Panc1 (cell line): ENCODE measurements at regions not wholly inside any gene's neighbourhood (a gene's known extent, or its start where the extent isn't known, plus 50 kb on each side); places are given as distances from the start of the nearest gene placed in this dataset.

Experiments
- ATAC-seq: fragments of 200-7000 bp; cut with Tn5 transposase; 2 replicates; pipeline ENCODE4 v1.9.1; 2020; ENCODE audit warnings: mild to moderate bottlenecking, moderate library complexity
- BruUV-seq: library from RNA; stranded (reverse); fragments of 400-500 nt; replicated peaks from 2 replicates; lab custom pipeline; 2021; lab: Mats Ljungman, UMichigan
- CTCF ChIA-PET: fragments of 300-600 bp; sonication (Branson Sonifier 250); formaldehyde crosslinking; loops from one replicate; lab custom pipeline; 2022; ENCODE audit warnings: antibody characterized with exemption; lab: Charles Lee
- POLR2A ChIA-PET: fragments of 300-600 bp; sonication (Branson Sonifier 250); formaldehyde crosslinking; loops from one replicate; lab custom pipeline; 2022; ENCODE audit warnings: antibody characterized with exemption; lab: Charles Lee
- DNase-seq: peaks from one replicate; pipeline ENCODE4 v3.0.0-alpha.2; 2010; ENCODE audit warnings: low read depth, low spot score
- H3K27ac ChIP-seq: 2 replicates; pipeline ENCODE4 v1.5.1; 2011; ENCODE audit warnings: mild to moderate bottlenecking, low read length, inconsistent platforms
- H3K27me3 ChIP-seq: fragments of 200-500 bp; sonication (Bioruptor generic); 2 replicates; pipeline ENCODE4 v1.6.0; 2014; ENCODE audit warnings: low read length, inconsistent platforms; ENCODE audit not compliant: control insufficient read depth, insufficient read depth
- H3K36me3 ChIP-seq: fragments of 200-500 bp; sonication (Bioruptor generic); 2 replicates; pipeline ENCODE4 v1.5.1; 2014; ENCODE audit warnings: inconsistent platforms, mild to moderate bottlenecking, low read length, moderate library complexity; ENCODE audit not compliant: control insufficient read depth, insufficient read depth
- H3K4me1 ChIP-seq: 2 replicates; pipeline ENCODE4 v1.5.1; 2011; ENCODE audit warnings: inconsistent platforms, mild to moderate bottlenecking, low read length, moderate library complexity; ENCODE audit not compliant: control insufficient read depth, insufficient read depth
- H3K4me3 ChIP-seq, 2 experiments: 2 replicates each; pipeline ENCODE4 v1.5.1; 2011 to 2012; ENCODE audit warnings: low read depth in 2 of 2, low read length in 2 of 2, mild to moderate bottlenecking in 2 of 2, inconsistent platforms in 1 of 2, moderate library complexity in 1 of 2
- H3K9me3 ChIP-seq: fragments of 200-500 bp; sonication (Bioruptor generic); 2 replicates; pipeline ENCODE4 v1.5.1; 2014; ENCODE audit warnings: low read depth, mild to moderate bottlenecking, inconsistent platforms, low read length, moderate library complexity; ENCODE audit not compliant: control insufficient read depth, insufficient read depth
- CTCF ChIP-seq: fragments of 450-650 bp; IDR thresholded peaks from 2 replicates; pipeline ENCODE4 v1.5.1; 2017; ENCODE audit warnings: mild to moderate bottlenecking
- POLR2AphosphoS5 ChIP-seq: IDR thresholded peaks from 2 replicates; pipeline ENCODE4 v1.6.1; 2012; ENCODE audit warnings: mild to moderate bottlenecking, low read depth, low read length, moderate library complexity
- REST ChIP-seq, 2 experiments: IDR thresholded peaks; 2 replicates each; pipeline ENCODE4 v1.6.1; 2011 to 2012; ENCODE audit warnings: low read depth in 2 of 2, control low read depth in 1 of 2, low read length in 1 of 2, mild to moderate bottlenecking in 1 of 2, moderate library complexity in 1 of 2; ENCODE audit not compliant: insufficient read depth in 1 of 2
- SIN3A ChIP-seq: IDR thresholded peaks from 2 replicates; pipeline ENCODE4 v1.6.1; 2012; ENCODE audit warnings: low read depth, mild to moderate bottlenecking, low read length, moderate library complexity, borderline replicate concordance; ENCODE audit not compliant: insufficient read depth
- TCF7L2 ChIP-seq: IDR thresholded peaks from 2 replicates; pipeline ENCODE4 v1.6.1; 2011; ENCODE audit warnings: mild to moderate bottlenecking, low read depth, low read length, inconsistent platforms
- in situ Hi-C: cut with HindIII; loops from 2 replicates; pipeline ENCODE4 v1.10.0; 2016; ENCODE audit warnings: low sequenced_read_pairs, low pct_unique_long_range_greater_than_20kb
- intact Hi-C: fragments of 100-400 bp; cut with micrococcal nuclease; formaldehyde crosslinking; loops from one replicate; pipeline ENCODE4 v1.10.0; 2022; ENCODE audit not compliant: unreplicated experiment

GRCh38 chr17:36808180-36808661 is 129.1 kb upstream of the LHX1 start:
- in situ Hi-C loops, result no loop called here

GRCh38 chr17:36812762-36813161 is 124.5 kb upstream of the LHX1 start:
- ChIA-PET CTCF (no interaction called here), POLR2A (no interaction called here)
- Histone ChIP-seq H3K27ac (no peak overlapping the region), H3K4me1 (no peaks in the 10 kb centered on the region), H3K27me3 (no peaks in the 10 kb centered on the region), H3K4me3 (no peak overlapping the region), H3K9me3 (no peaks in the 10 kb centered on the region), H3K36me3 (no peaks in the 10 kb centered on the region)
- no peak for TF ChIP-seq CTCF
- TF ChIP-seq REST (IDR thresholded peaks at IDR 0.05; ENCODE audit: insufficient read depth in 1 of 2, low read depth in 2 of 2, low read length in 1 of 2), result no peak
- no peak for TF ChIP-seq SIN3A
- no peak for TF ChIP-seq POLR2AphosphoS5
- TF ChIP-seq TCF7L2, result no peak
- in situ Hi-C loops, result no loop called here
- DNase-seq (no peak), ATAC-seq (no peak)
- intact Hi-C loops, result no loop called here
- BruUV-seq, result no TSS peak

More at GRCh38 chr17:36808180-36808661, 129.1 kb upstream of the LHX1 start:
- TF ChIP-seq SIN3A (no peak), TCF7L2 (no peak), CTCF (no peak), REST (IDR thresholded peaks at IDR 0.05; ENCODE audit: insufficient read depth in 1 of 2, low read depth in 2 of 2, low read length in 1 of 2) (no peak)
- H3K4me3 ChIP-seq, result peak overlapping the region; percentile 30 to 44
- ChIA-PET CTCF (no interaction called here), POLR2A (no interaction called here)
- no peaks in the 10 kb centered on the region for H3K27me3 ChIP-seq
- intact Hi-C loops, result no loop called here
- no peak overlapping the region for H3K27ac ChIP-seq
- no peak for DNase-seq
- no peaks in the 10 kb centered on the region for H3K4me1 ChIP-seq
- H3K36me3 ChIP-seq, result no peaks in the 10 kb centered on the region
- ATAC-seq, result peak; percentile 89
- no TSS peak for BruUV-seq
- H3K9me3 ChIP-seq, result no peaks in the 10 kb centered on the region
